ENCODE measurements at regions not wholly inside any gene's neighbourhood (a gene's known extent, or its start where the extent isn't known, plus 50 kb on each side); places are given as distances from the start of the nearest gene placed in this dataset.
"Not testable (repeated sequence)": the region's sequence is repeated elsewhere in the genome, so short reads cannot be mapped to it uniquely, and the experiment has no call there.

DNA sequence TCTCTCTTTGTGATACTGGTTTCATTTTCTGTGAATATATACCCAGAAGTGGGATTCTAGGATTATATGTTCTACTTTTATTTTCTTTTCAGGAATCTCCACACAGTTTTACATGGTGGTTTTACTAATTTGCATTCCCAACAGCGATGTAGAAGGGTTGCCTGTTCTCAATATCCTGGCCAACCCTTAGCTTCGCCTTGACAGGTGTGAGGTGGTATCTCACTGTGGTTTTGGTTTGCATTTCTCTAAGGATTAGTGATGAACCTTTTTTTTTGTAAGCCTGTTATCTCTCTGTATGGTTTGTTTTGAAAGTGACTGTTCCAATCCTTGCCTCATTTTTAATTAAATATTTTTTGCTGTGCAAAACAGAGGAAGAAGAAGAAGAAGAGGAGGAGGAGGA is 937.7 kb downstream of the CDH8 start:
- no peaks in the 10 kb centered on the region for H3K9me3 ChIP-seq
- ATAC-seq (ENCODE audit: low FRiP score in 2 of 2) (no peak), DNase-seq (no peak)
- H3K36me3 ChIP-seq: no peaks in the 10 kb centered on the region
- no peak overlapping the region for H3K4me3 ChIP-seq
- no peak overlapping the region for H3K27ac ChIP-seq
- TF ChIP-seq EP300 (IDR thresholded peaks at IDR 0.05): no peak
- TF ChIP-seq POLR2AphosphoS5 (IDR thresholded peaks at IDR 0.05): no peak
- no peak for TF ChIP-seq POLR2A (IDR thresholded peaks at IDR 0.05)
- TF ChIP-seq, protein P1, sequence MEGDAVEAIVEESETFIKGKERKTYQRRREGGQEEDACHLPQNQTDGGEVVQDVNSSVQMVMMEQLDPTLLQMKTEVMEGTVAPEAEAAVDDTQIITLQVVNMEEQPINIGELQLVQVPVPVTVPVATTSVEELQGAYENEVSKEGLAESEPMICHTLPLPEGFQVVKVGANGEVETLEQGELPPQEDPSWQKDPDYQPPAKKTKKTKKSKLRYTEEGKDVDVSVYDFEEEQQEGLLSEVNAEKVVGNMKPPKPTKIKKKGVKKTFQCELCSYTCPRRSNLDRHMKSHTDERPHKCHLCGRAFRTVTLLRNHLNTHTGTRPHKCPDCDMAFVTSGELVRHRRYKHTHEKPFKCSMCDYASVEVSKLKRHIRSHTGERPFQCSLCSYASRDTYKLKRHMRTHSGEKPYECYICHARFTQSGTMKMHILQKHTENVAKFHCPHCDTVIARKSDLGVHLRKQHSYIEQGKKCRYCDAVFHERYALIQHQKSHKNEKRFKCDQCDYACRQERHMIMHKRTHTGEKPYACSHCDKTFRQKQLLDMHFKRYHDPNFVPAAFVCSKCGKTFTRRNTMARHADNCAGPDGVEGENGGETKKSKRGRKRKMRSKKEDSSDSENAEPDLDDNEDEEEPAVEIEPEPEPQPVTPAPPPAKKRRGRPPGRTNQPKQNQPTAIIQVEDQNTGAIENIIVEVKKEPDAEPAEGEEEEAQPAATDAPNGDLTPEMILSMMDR (IDR thresholded peaks at IDR 0.05): no peak
- WGBS, 2 donors: 71 to 75% methylated on average over 2 of the region's 2 CpGs
- no peaks in the 10 kb centered on the region for H3K4me1 ChIP-seq
- no peaks in the 10 kb centered on the region for H3K27me3 ChIP-seq

- not testable (repeated sequence) for H3K4me3 ChIP-seq; H3K27me3 ChIP-seq; H3K36me3 ChIP-seq; DNase-seq; H3K4me1 ChIP-seq; H3K27ac ChIP-seq; ATAC-seq (ENCODE audit: low FRiP score in 2 of 2); H3K9me3 ChIP-seq
- 91 to 92% methylated on average over 2 to 7 of the region's 7 CpGs for WGBS, 2 donors
Measured at GRCh38 chr16:61091300-61091699, 944.9 kb downstream of the CDH8 start.

DNA sequence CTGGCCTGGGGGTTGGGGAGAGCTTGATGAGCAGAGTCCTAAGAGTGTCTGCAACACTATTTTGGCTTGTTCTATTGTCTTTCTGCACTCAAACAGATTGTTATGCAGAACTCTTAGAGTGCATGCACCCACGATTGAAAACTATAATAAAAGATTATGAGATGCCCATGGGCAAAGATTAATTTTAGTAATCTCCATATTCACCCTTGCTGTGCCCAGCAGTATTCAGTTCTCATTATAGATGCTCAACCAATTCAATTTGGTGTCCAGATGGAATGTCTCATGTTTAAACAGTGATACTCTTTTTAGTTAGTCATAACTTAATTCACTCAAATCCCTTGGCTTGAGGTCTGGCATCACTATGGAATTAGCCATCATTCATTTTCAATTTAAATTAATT is 952.5 kb downstream of the CDH8 start:
- Histone ChIP-seq H3K36me3 (no peaks in the 10 kb centered on the region), H3K27ac (no peak overlapping the region), H3K4me1 (no peaks in the 10 kb centered on the region), H3K27me3 (no peaks in the 10 kb centered on the region), H3K9me3 (no peaks in the 10 kb centered on the region), H3K4me3 (no peak overlapping the region)
- ATAC-seq (ENCODE audit: low FRiP score in 2 of 2): no peak
- TF ChIP-seq, protein P1 (IDR thresholded peaks at IDR 0.05): no peak
- TF ChIP-seq POLR2AphosphoS5 (IDR thresholded peaks at IDR 0.05) (no peak), EP300 (IDR thresholded peaks at IDR 0.05) (no peak), POLR2A (IDR thresholded peaks at IDR 0.05) (no peak)
- WGBS, 2 donors: 74 to 91% methylated on average over 1 of the region's 1 CpG
- DNase-seq: no peak

- DNase-seq (no peak), ATAC-seq (ENCODE audit: low FRiP score in 2 of 2) (no peak)
- WGBS, 2 donors: 81 to 89% methylated on average over 2 of the region's 2 CpGs
Measured at GRCh38 chr16:61074324-61074723, 961.9 kb downstream of the CDH8 start.

GRCh38 chr16:61057635-61058034 is 978.6 kb downstream of the CDH8 start:
- H3K9me3 ChIP-seq: no peaks in the 10 kb centered on the region
- H3K27me3 ChIP-seq: no peaks in the 10 kb centered on the region
- H3K36me3 ChIP-seq: no peaks in the 10 kb centered on the region
- no peak overlapping the region for H3K4me3 ChIP-seq
- TF ChIP-seq POLR2AphosphoS5 (IDR thresholded peaks at IDR 0.05): no peak
- no peak for TF ChIP-seq EP300 (IDR thresholded peaks at IDR 0.05)
- TF ChIP-seq, protein P1 (IDR thresholded peaks at IDR 0.05): no peak
- no peak for TF ChIP-seq POLR2A (IDR thresholded peaks at IDR 0.05)
- DNase-seq (no peak), ATAC-seq (ENCODE audit: low FRiP score in 2 of 2) (no peak)
- H3K27ac ChIP-seq: no peak overlapping the region
- 69 to 77% methylated on average over 1 of the region's 1 CpG for WGBS, 2 donors
- no peaks in the 10 kb centered on the region for H3K4me1 ChIP-seq

More at GRCh38 chr16:61074324-61074723, 961.9 kb downstream of the CDH8 start:
- no peak overlapping the region for H3K27ac ChIP-seq
- no peaks in the 10 kb centered on the region for H3K36me3 ChIP-seq
- H3K9me3 ChIP-seq: peaks cover 0 to 9% (median 2%) of the 10 kb centered on the region in 4 donors
- no peak for TF ChIP-seq POLR2A (IDR thresholded peaks at IDR 0.05)
- TF ChIP-seq EP300 (IDR thresholded peaks at IDR 0.05): no peak
- TF ChIP-seq, protein P1 (IDR thresholded peaks at IDR 0.05): no peak
- no peak for TF ChIP-seq POLR2AphosphoS5 (IDR thresholded peaks at IDR 0.05)
- H3K27me3 ChIP-seq: no peaks in the 10 kb centered on the region
- H3K4me3 ChIP-seq: no peak overlapping the region
- no peaks in the 10 kb centered on the region for H3K4me1 ChIP-seq

Data from upper lobe of left lung (tissue), 6 donors.